ENCODE measurements at regions not wholly inside any gene's neighbourhood (a gene's known extent, or its start where the extent isn't known, plus 50 kb on each side); places are given as distances from the start of the nearest gene placed in this dataset.

GRCh38 chr3:157639756-157640426 lies 136.7 kb upstream of the VEPH1 start:
- H3K27me3 ChIP-seq (ENCODE audit: insufficient read depth, insufficient read length) = no peaks in the 10 kb centered on the region
- DNase-seq (ENCODE audit: low read depth, low spot score) = no peak
- H3K36me3 ChIP-seq (ENCODE audit: insufficient read depth, insufficient read length, low read length) = no peaks in the 10 kb centered on the region
- H3K9me3 ChIP-seq (ENCODE audit: insufficient read depth, low read length) = peaks cover 8% of the 10 kb centered on the region
- no peak overlapping the region for H3K4me3 ChIP-seq (ENCODE audit: insufficient read length, low read depth)
- no peaks in the 10 kb centered on the region for H3K4me1 ChIP-seq (ENCODE audit: insufficient read depth, insufficient read length)
- H3K9ac ChIP-seq (ENCODE audit: insufficient read length, low read depth) = no peak overlapping the region
- TF ChIP-seq SUZ12 (IDR thresholded peaks at IDR 0.05; ENCODE audit: extremely low read depth, insufficient read depth, insufficient read length) = no peak
- no peak for TF ChIP-seq YY1 (IDR thresholded peaks at IDR 0.05; ENCODE audit: insufficient read depth, insufficient read length)
- TF ChIP-seq ZNF274 (IDR thresholded peaks at IDR 0.05; ENCODE audit: low read depth, low read length) = no peak

- no peak overlapping the region for H3K9ac ChIP-seq (ENCODE audit: insufficient read length, low read depth)
These were observed 134.7 kb upstream of the VEPH1 start for GRCh38 chr3:157637866-157638265.

GRCh38 chr3:157633241-157633640 lies 130.0 kb upstream of the VEPH1 start:
- no peak overlapping the region for H3K4me3 ChIP-seq (ENCODE audit: insufficient read length, low read depth)
- H3K27me3 ChIP-seq (ENCODE audit: insufficient read depth, insufficient read length) = no peaks in the 10 kb centered on the region
- no peak overlapping the region for H3K9ac ChIP-seq (ENCODE audit: insufficient read length, low read depth)
- TF ChIP-seq ZNF274 (IDR thresholded peaks at IDR 0.05; ENCODE audit: low read depth, low read length) = no peak
- TF ChIP-seq YY1 (IDR thresholded peaks at IDR 0.05; ENCODE audit: insufficient read depth, insufficient read length) = no peak
- no peak for TF ChIP-seq SUZ12 (IDR thresholded peaks at IDR 0.05; ENCODE audit: extremely low read depth, insufficient read depth, insufficient read length)
- no peaks in the 10 kb centered on the region for H3K4me1 ChIP-seq (ENCODE audit: insufficient read depth, insufficient read length)
- no peak for DNase-seq (ENCODE audit: low read depth, low spot score)
- H3K9me3 ChIP-seq (ENCODE audit: insufficient read depth, low read length) = peaks cover 8% of the 10 kb centered on the region
- H3K36me3 ChIP-seq (ENCODE audit: insufficient read depth, insufficient read length, low read length) = no peaks in the 10 kb centered on the region

More at GRCh38 chr3:157637866-157638265, 134.7 kb upstream of the VEPH1 start:
- H3K9me3 ChIP-seq (ENCODE audit: insufficient read depth, low read length) = peaks cover 8% of the 10 kb centered on the region
- no peak for TF ChIP-seq ZNF274 (IDR thresholded peaks at IDR 0.05; ENCODE audit: low read depth, low read length)
- DNase-seq (ENCODE audit: low read depth, low spot score) = no peak
- no peak overlapping the region for H3K4me3 ChIP-seq (ENCODE audit: insufficient read length, low read depth)
- no peaks in the 10 kb centered on the region for H3K4me1 ChIP-seq (ENCODE audit: insufficient read depth, insufficient read length)
- no peaks in the 10 kb centered on the region for H3K27me3 ChIP-seq (ENCODE audit: insufficient read depth, insufficient read length)
- no peaks in the 10 kb centered on the region for H3K36me3 ChIP-seq (ENCODE audit: insufficient read depth, insufficient read length, low read length)

GRCh38 chr3:157632075-157632474 lies 128.9 kb upstream of the VEPH1 start:
- peaks cover 1% of the 10 kb centered on the region; the same call in 1 of the 2 replicates for H3K9me3 ChIP-seq (ENCODE audit: insufficient read depth, low read length)
- no peaks in the 10 kb centered on the region for H3K36me3 ChIP-seq (ENCODE audit: insufficient read depth, insufficient read length, low read length)
- no peak for TF ChIP-seq YY1 (IDR thresholded peaks at IDR 0.05; ENCODE audit: insufficient read depth, insufficient read length)
- TF ChIP-seq SUZ12 (IDR thresholded peaks at IDR 0.05; ENCODE audit: extremely low read depth, insufficient read depth, insufficient read length) = no peak
- TF ChIP-seq ZNF274 (IDR thresholded peaks at IDR 0.05; ENCODE audit: low read depth, low read length) = no peak
- no peak overlapping the region for H3K4me3 ChIP-seq (ENCODE audit: insufficient read length, low read depth)
- H3K4me1 ChIP-seq (ENCODE audit: insufficient read depth, insufficient read length) = no peaks in the 10 kb centered on the region
- no peak overlapping the region for H3K9ac ChIP-seq (ENCODE audit: insufficient read length, low read depth)
- H3K27me3 ChIP-seq (ENCODE audit: insufficient read depth, insufficient read length) = no peaks in the 10 kb centered on the region
- no peak for DNase-seq (ENCODE audit: low read depth, low spot score)

- Histone ChIP-seq H3K36me3 (ENCODE audit: insufficient read depth, insufficient read length, low read length) (no peaks in the 10 kb centered on the region), H3K4me1 (ENCODE audit: insufficient read depth, insufficient read length) (no peaks in the 10 kb centered on the region), H3K9ac (ENCODE audit: insufficient read length, low read depth) (no peak overlapping the region), H3K27me3 (ENCODE audit: insufficient read depth, insufficient read length) (no peaks in the 10 kb centered on the region), H3K4me3 (ENCODE audit: insufficient read length, low read depth) (no peak overlapping the region), H3K9me3 (ENCODE audit: insufficient read depth, low read length) (no peaks in the 10 kb centered on the region)
- no peak for TF ChIP-seq ZNF274 (IDR thresholded peaks at IDR 0.05; ENCODE audit: low read depth, low read length)
- DNase-seq (ENCODE audit: low read depth, low spot score) = no peak
These were observed 128.3 kb upstream of the VEPH1 start for GRCh38 chr3:157631478-157631877.

GRCh38 chr3:157626817-157627216 lies 123.6 kb upstream of the VEPH1 start:
- no peak overlapping the region for H3K9ac ChIP-seq (ENCODE audit: insufficient read length, low read depth)
- TF ChIP-seq ZNF274 (IDR thresholded peaks at IDR 0.05; ENCODE audit: low read depth, low read length) = no peak
- TF ChIP-seq YY1 (IDR thresholded peaks at IDR 0.05; ENCODE audit: insufficient read depth, insufficient read length) = no peak
- TF ChIP-seq SUZ12 (IDR thresholded peaks at IDR 0.05; ENCODE audit: extremely low read depth, insufficient read depth, insufficient read length) = no peak
- no peaks in the 10 kb centered on the region for H3K9me3 ChIP-seq (ENCODE audit: insufficient read depth, low read length)
- DNase-seq (ENCODE audit: low read depth, low spot score) = no peak
- no peaks in the 10 kb centered on the region for H3K27me3 ChIP-seq (ENCODE audit: insufficient read depth, insufficient read length)
- no peaks in the 10 kb centered on the region for H3K4me1 ChIP-seq (ENCODE audit: insufficient read depth, insufficient read length)
- H3K36me3 ChIP-seq (ENCODE audit: insufficient read depth, insufficient read length, low read length) = no peaks in the 10 kb centered on the region
- no peak overlapping the region for H3K4me3 ChIP-seq (ENCODE audit: insufficient read length, low read depth)

- Histone ChIP-seq H3K9me3 (ENCODE audit: insufficient read depth, low read length) (no peaks in the 10 kb centered on the region), H3K27me3 (ENCODE audit: insufficient read depth, insufficient read length) (no peaks in the 10 kb centered on the region), H3K9ac (ENCODE audit: insufficient read length, low read depth) (no peak overlapping the region), H3K4me1 (ENCODE audit: insufficient read depth, insufficient read length) (no peaks in the 10 kb centered on the region), H3K4me3 (ENCODE audit: insufficient read length, low read depth) (no peak overlapping the region), H3K36me3 (ENCODE audit: insufficient read depth, insufficient read length, low read length) (no peaks in the 10 kb centered on the region)
- DNase-seq (ENCODE audit: low read depth, low spot score) = no peak
- TF ChIP-seq SUZ12 (IDR thresholded peaks at IDR 0.05; ENCODE audit: extremely low read depth, insufficient read depth, insufficient read length) = no peak
- no peak for TF ChIP-seq ZNF274 (IDR thresholded peaks at IDR 0.05; ENCODE audit: low read depth, low read length)
- no peak for TF ChIP-seq YY1 (IDR thresholded peaks at IDR 0.05; ENCODE audit: insufficient read depth, insufficient read length)
These were observed 121.6 kb upstream of the VEPH1 start for GRCh38 chr3:157624801-157625200.

All from NT2/D1 (cell line).